ENCODE measurements at regions not wholly inside any gene's neighbourhood (a gene's known extent, or its start where the extent isn't known, plus 50 kb on each side); places are given as distances from the start of the nearest gene placed in this dataset.

DNA sequence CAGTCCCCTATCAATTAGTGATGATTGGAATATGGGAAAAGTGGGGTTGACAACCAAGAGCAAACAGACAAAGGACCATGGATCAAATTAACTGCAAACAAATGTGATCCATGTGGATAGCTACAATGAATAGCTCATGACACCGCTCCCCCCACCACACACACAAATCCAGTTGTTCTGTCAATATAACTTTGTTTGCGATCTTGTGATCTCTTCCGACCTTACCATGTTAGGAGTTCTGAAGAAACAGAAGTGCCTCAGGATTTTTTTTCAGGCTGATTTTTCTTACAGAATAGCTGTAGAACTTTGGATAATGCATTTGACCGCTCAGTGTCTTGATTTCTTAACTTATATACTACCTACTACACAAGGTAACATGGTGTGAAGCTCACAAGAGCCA is 116.6 kb downstream of the SH2D1A start:
- no peak for DNase-seq (ENCODE audit: low read depth)
- H3K4me3 ChIP-seq (ENCODE audit: low read depth, low read length), result no peak overlapping the region
- TF ChIP-seq, protein P1, sequence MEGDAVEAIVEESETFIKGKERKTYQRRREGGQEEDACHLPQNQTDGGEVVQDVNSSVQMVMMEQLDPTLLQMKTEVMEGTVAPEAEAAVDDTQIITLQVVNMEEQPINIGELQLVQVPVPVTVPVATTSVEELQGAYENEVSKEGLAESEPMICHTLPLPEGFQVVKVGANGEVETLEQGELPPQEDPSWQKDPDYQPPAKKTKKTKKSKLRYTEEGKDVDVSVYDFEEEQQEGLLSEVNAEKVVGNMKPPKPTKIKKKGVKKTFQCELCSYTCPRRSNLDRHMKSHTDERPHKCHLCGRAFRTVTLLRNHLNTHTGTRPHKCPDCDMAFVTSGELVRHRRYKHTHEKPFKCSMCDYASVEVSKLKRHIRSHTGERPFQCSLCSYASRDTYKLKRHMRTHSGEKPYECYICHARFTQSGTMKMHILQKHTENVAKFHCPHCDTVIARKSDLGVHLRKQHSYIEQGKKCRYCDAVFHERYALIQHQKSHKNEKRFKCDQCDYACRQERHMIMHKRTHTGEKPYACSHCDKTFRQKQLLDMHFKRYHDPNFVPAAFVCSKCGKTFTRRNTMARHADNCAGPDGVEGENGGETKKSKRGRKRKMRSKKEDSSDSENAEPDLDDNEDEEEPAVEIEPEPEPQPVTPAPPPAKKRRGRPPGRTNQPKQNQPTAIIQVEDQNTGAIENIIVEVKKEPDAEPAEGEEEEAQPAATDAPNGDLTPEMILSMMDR (IDR thresholded peaks at IDR 0.05; ENCODE audit: insufficient read depth, low read depth, low read length, missing control alignments), result no peak

DNA sequence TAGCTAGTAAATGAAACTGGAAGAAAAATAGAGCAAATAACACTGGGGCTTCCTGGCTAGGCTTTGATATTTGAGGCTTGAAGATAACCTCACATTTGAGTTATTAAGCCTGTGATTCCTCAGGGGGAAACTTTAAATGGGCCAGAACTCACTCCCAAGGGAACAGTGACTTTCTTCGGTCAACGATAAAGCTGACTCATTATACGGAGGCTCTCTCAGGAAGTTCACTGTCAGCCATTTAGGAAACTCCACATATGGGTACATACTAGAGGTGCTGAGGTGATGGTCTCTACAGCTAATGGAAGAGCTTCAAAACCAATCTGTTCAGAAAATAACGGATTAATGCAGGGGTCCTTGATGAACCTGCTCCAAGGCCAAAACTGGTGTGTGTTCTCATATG is 120.8 kb downstream of the SH2D1A start:
- TF ChIP-seq, protein P1 (IDR thresholded peaks at IDR 0.05; ENCODE audit: insufficient read depth, low read depth, low read length, missing control alignments), result no peak
- no peak overlapping the region for H3K4me3 ChIP-seq (ENCODE audit: low read depth, low read length)
- DNase-seq (ENCODE audit: low read depth), result peak; percentile 0

DNA sequence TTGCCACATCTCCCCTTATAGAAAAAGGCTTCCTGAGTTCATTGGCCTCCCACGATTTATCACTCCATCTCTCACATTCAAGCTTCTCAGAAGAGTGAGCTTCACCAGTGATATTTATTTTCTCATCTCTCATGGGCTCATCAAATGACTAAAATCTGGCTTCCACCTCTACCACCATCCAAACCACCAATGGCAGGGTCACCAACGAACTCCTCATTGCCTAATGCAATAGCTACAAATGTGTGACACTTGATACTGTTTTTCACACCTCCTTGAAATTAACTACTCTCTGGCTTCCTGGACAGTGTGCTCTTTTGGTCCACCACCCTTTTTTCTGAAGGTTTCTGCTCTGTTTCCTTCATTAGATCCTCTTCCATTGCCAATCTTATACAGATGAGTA is 129.0 kb downstream of the SH2D1A start:
- TF ChIP-seq, protein P1 (IDR thresholded peaks at IDR 0.05; ENCODE audit: insufficient read depth, low read depth, low read length, missing control alignments), result no peak
- no peak for DNase-seq (ENCODE audit: low read depth)
- H3K4me3 ChIP-seq (ENCODE audit: low read depth, low read length), result no peak overlapping the region

DNA sequence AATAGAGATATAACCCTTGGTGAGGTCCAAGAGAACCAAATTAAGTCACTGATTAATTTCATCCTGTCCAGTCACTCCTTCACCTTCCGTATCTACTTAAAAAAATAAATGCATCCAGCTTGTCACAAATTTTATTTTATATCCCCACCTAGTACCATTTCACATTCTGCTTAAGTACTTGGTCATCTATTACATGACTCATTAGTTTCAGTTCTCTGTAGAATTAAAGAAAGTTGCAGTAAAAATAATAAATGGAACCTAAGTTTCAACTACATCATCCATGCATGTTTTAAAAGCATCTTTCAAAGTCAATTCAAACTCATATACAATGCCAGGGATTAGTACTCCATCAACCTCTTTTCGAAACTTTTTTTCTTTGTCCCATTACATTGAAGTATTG is 130.2 kb downstream of the SH2D1A start:
- TF ChIP-seq, protein P1 (IDR thresholded peaks at IDR 0.05; ENCODE audit: insufficient read depth, low read depth, low read length, missing control alignments), result no peak
- DNase-seq (ENCODE audit: low read depth), result no peak
- no peak overlapping the region for H3K4me3 ChIP-seq (ENCODE audit: low read depth, low read length)

DNA sequence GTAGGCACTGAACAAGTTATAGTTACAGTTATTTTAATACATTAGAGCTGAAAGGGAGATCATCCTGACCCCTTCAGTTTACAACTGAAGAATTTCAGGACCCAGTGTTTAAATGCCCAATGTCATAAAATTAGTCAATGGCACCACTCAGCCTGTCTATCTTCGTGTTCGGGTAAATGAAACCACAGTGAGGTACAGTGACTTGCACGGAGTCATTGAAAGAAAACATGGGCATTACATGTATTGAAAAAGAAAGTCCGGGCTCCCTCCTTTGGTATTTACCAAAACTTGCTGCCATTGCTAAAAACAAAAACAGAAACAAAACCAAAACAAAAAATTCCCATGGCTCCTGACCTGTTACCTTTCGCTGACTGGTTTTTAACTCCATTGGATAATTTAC is 131.7 kb downstream of the SH2D1A start:
- no peak overlapping the region for H3K4me3 ChIP-seq (ENCODE audit: low read depth, low read length)
- TF ChIP-seq, protein P1 (IDR thresholded peaks at IDR 0.05; ENCODE audit: insufficient read depth, low read depth, low read length, missing control alignments), result no peak
- no peak for DNase-seq (ENCODE audit: low read depth)

DNA sequence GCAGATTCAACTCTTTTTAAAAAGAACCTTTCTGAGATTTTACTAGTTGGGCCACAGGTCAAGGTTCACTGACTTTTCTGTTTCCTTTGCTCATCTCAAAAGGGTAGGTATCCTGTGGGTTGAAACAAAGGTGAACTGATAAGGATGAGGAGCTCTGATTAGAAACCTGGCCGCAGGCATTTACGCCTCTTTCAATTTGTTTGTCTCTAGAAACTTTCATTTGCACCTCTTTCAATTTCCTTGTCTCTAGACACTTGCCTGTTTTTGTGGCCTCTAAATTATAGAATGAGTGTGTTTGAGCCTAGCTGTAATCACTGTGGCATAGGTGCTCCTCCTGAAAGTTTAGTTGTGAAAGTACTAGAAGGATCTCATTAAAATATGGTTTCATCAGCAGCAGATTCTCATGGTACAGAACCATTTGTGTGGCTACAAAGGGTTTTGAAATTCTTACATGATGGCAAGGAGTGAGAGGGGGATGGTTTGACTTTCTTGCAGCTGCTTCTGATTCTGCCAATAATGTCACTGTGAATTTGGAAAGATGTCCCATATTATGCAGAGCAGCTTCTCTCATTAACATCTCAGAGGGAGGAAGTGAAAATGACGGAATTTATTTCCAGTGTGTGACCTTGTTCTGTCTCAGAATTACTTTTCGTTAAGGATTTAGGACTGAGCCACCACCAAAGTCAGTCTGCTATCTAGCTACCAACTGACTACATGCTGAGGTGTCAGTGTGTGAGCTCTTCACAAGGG is 142.2 kb downstream of the SH2D1A start:
- no peak overlapping the region for H3K4me3 ChIP-seq (ENCODE audit: low read depth, low read length)
- TF ChIP-seq, protein P1 (IDR thresholded peaks at IDR 0.05; ENCODE audit: insufficient read depth, low read depth, low read length, missing control alignments), result no peak
- DNase-seq (ENCODE audit: low read depth), result peak; percentile 45

DNA sequence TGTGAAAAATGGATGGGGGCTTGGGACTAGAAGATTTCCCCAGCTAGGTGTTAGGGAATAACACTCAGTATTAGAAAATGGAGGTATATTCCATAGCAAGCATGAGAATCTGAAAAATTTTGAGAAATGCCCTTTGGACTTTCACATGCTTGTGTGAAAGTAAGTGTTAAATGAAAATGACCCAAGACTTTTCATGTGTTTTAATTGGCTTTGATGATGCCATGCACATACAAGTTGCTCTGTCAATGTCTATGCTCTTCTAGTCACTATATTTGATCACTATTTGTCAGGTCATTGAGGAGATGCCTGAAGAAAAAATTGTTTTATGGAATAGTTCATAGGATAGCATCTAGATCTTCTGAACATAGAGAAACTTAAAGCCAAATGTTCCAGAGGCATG is 147.6 kb downstream of the SH2D1A start:
- DNase-seq (ENCODE audit: low read depth), result no peak
- TF ChIP-seq, protein P1 (IDR thresholded peaks at IDR 0.05; ENCODE audit: insufficient read depth, low read depth, low read length, missing control alignments), result no peak
- no peak overlapping the region for H3K4me3 ChIP-seq (ENCODE audit: low read depth, low read length)
